Neuronal stem cell (in vitro differentiated cells): ENCODE measurements at regions not wholly inside any gene's neighbourhood (a gene's known extent, or its start where the extent isn't known, plus 50 kb on each side); places are given as distances from the start of the nearest gene placed in this dataset.
"Not testable (repeated sequence)": the region's sequence is repeated elsewhere in the genome, so short reads cannot be mapped to it uniquely, and the experiment has no call there.

Experiments
- DNase-seq: peaks from one replicate; pipeline ENCODE4 v3.0.0-alpha.2; 2013; ENCODE audit warnings: low spot score
- H2AFZ ChIP-seq: one replicate; pipeline ENCODE4 v1.6.1; 2013; ENCODE audit warnings: mild to moderate bottlenecking, low read length, inconsistent platforms
- H2AK5ac ChIP-seq: 2 replicates; pipeline ENCODE4 v1.6.1; 2013; ENCODE audit warnings: low read depth, mild to moderate bottlenecking, inconsistent platforms, low read length, moderate library complexity, mixed read lengths
- H2BK120ac ChIP-seq: 2 replicates; pipeline ENCODE4 v1.6.1; 2013; ENCODE audit warnings: low read depth, mild to moderate bottlenecking, inconsistent platforms, low read length, moderate library complexity, mixed read lengths
- H2BK12ac ChIP-seq: one replicate; pipeline ENCODE4 v1.6.1; 2013; ENCODE audit warnings: low read length, inconsistent platforms
- H2BK15ac ChIP-seq: 2 replicates; pipeline ENCODE4 v1.6.1; 2013; ENCODE audit warnings: mild to moderate bottlenecking, low read length, inconsistent platforms, mixed read lengths
- H2BK5ac ChIP-seq: one replicate; pipeline ENCODE4 v1.6.1; 2013; ENCODE audit warnings: inconsistent platforms, mild to moderate bottlenecking, low read length, moderate library complexity
- H3K14ac ChIP-seq: one replicate; pipeline ENCODE4 v1.6.1; 2013; ENCODE audit warnings: low read length, inconsistent platforms
- H3K18ac ChIP-seq: 2 replicates; pipeline ENCODE4 v1.6.1; 2013; ENCODE audit warnings: low read length, inconsistent platforms
- H3K23ac ChIP-seq: 2 replicates; pipeline ENCODE4 v1.6.1; 2013; ENCODE audit warnings: low read depth, mild to moderate bottlenecking, mixed read lengths, low read length, inconsistent platforms; ENCODE audit not compliant: poor library complexity
- H3K27ac ChIP-seq: replicated peaks from 3 replicates; pipeline ENCODE4 v1.5.1; 2013; ENCODE audit warnings: low read length, inconsistent platforms
- H3K27me3 ChIP-seq, 3 experiments: 2 replicates each; pipeline ENCODE4 v1.6.1; 2013; ENCODE audit warnings: low read length in 3 of 3, mild to moderate bottlenecking in 2 of 3, inconsistent platforms in 1 of 3, low read depth in 1 of 3, mixed read lengths in 1 of 3, moderate library complexity in 1 of 3; ENCODE audit not compliant: control insufficient read depth in 3 of 3, insufficient read depth in 3 of 3
- H3K36me3 ChIP-seq, 2 donors: replicated peaks in 1 of 2; 2 replicates each; pipeline ENCODE4 v1.6.1; 2013; ENCODE audit warnings: low read length in 2 of 2; ENCODE audit not compliant: control insufficient read depth in 2 of 2, insufficient read depth in 2 of 2
- H3K4ac ChIP-seq: 2 replicates; pipeline ENCODE4 v1.6.1; 2013; ENCODE audit warnings: inconsistent platforms, mild to moderate bottlenecking, low read length, moderate library complexity
- H3K4me1 ChIP-seq, 2 donors: 1 replicate in 1 of 2; 2 replicates in 1 of 2; pipeline ENCODE4 v1.6.1; 2013; ENCODE audit warnings: low read length in 2 of 2, low read depth in 1 of 2; ENCODE audit not compliant: control insufficient read depth in 2 of 2, insufficient read depth in 1 of 2
- H3K4me2 ChIP-seq: one replicate; pipeline ENCODE4 v1.6.1; 2013; ENCODE audit warnings: mild to moderate bottlenecking, low read length, inconsistent platforms; ENCODE audit not compliant: insufficient read depth, poor library complexity, severe bottlenecking
- H3K4me3 ChIP-seq, 2 donors: 2 replicates each; pipeline ENCODE4 v1.5.1; 2013; ENCODE audit warnings: low read length in 2 of 2, mild to moderate bottlenecking in 2 of 2, inconsistent platforms in 1 of 2, moderate library complexity in 1 of 2
- H3K79me1 ChIP-seq: one replicate; pipeline ENCODE4 v1.6.1; 2013; ENCODE audit warnings: low read depth, mild to moderate bottlenecking, inconsistent platforms, low read length, moderate library complexity
- H3K9ac ChIP-seq: one replicate; pipeline ENCODE4 v1.6.1; 2013; ENCODE audit warnings: mild to moderate bottlenecking, low read depth, low read length, inconsistent platforms; ENCODE audit not compliant: poor library complexity
- H3K9me3 ChIP-seq, 2 donors: replicated peaks in 1 of 2; 2 replicates each; pipeline versions ENCODE3 to v1.6.1; 2013; ENCODE audit warnings: low read length in 2 of 2, mild to moderate bottlenecking in 2 of 2, inconsistent platforms in 1 of 2, low read depth in 1 of 2, mixed read lengths in 1 of 2, moderate library complexity in 1 of 2; ENCODE audit not compliant: control insufficient read depth in 2 of 2, insufficient read depth in 1 of 2
- H4K8ac ChIP-seq: one replicate; pipeline ENCODE4 v1.6.1; 2013; ENCODE audit warnings: low read depth, mild to moderate bottlenecking, inconsistent platforms, low read length, moderate library complexity
- H4K91ac ChIP-seq: one replicate; pipeline ENCODE4 v1.6.1; 2013; ENCODE audit warnings: low read length, low read depth, mild to moderate bottlenecking, inconsistent platforms; ENCODE audit not compliant: poor library complexity
- WGBS, 2 donors: extraction: QIAGEN DNeasy Blood & Tissue Kit; methylation state at CpG; one replicate each; pipeline ENCODE4 v1.1.7; 2013; ENCODE audit warnings: missing lambda C conversion rate in 2 of 2, mixed read lengths in 1 of 2; ENCODE audit not compliant: insufficient read length in 2 of 2, insufficient replicate concordance in 1 of 2; ENCODE audit errors: extremely low coverage in 2 of 2; 5-methylcytosine and 5-hydroxymethylcytosine counted together

GRCh38 chr7:10507032-10507431, 466.6 kb upstream of the PHF14 start:
- H2AFZ ChIP-seq, result no peak overlapping the region
- H2BK5ac ChIP-seq, result no peak overlapping the region
- H3K18ac ChIP-seq, result no peak overlapping the region
- H2BK15ac ChIP-seq, result no peak overlapping the region
- no peak overlapping the region for H3K4me2 ChIP-seq
- H3K27ac ChIP-seq, result no peak overlapping the region
- H3K23ac ChIP-seq, result no peak overlapping the region
- no peak overlapping the region for H2BK120ac ChIP-seq
- H3K79me1 ChIP-seq, result no peaks in the 10 kb centered on the region
- H4K8ac ChIP-seq, result no peak overlapping the region
- no peak overlapping the region for H2BK12ac ChIP-seq
- no peaks in the 10 kb centered on the region for H3K9me3 ChIP-seq
- no peak for DNase-seq
- no peak overlapping the region for H3K4me3 ChIP-seq
- no CpG with 5 or more reads among the region's 2 CpGs for WGBS, 2 donors
- H2AK5ac ChIP-seq, result no peak overlapping the region
- no peak overlapping the region for H3K9ac ChIP-seq
- no peak overlapping the region for H4K91ac ChIP-seq
- H3K36me3 ChIP-seq, result no peaks in the 10 kb centered on the region
- no peak overlapping the region for H3K14ac ChIP-seq
- no peaks in the 10 kb centered on the region for H3K27me3 ChIP-seq
- H3K4me1 ChIP-seq, result no peaks in the 10 kb centered on the region
- no peak overlapping the region for H3K4ac ChIP-seq

- no peak overlapping the region for H2BK120ac ChIP-seq
- WGBS, 2 donors, result no CpG with 5 or more reads among the region's 2 CpGs
- H3K27me3 ChIP-seq, result no peaks in the 10 kb centered on the region
- no peak overlapping the region for H3K4me3 ChIP-seq
- H2AK5ac ChIP-seq, result no peak overlapping the region
- H2BK12ac ChIP-seq, result no peak overlapping the region
- H3K23ac ChIP-seq, result no peak overlapping the region
- DNase-seq, result no peak
- H3K9ac ChIP-seq, result no peak overlapping the region
- no peak overlapping the region for H3K4me2 ChIP-seq
- no peak overlapping the region for H4K8ac ChIP-seq
- no peaks in the 10 kb centered on the region for H3K9me3 ChIP-seq
- no peak overlapping the region for H4K91ac ChIP-seq
- no peak overlapping the region for H2AFZ ChIP-seq
- H3K36me3 ChIP-seq, result no peaks in the 10 kb centered on the region
- no peaks in the 10 kb centered on the region for H3K79me1 ChIP-seq
- no peak overlapping the region for H3K4ac ChIP-seq
- H3K18ac ChIP-seq, result no peak overlapping the region
- H2BK5ac ChIP-seq, result no peak overlapping the region
- H3K4me1 ChIP-seq, result peaks cover 0 to 2% of the 10 kb centered on the region in 2 donors
- H2BK15ac ChIP-seq, result no peak overlapping the region
- H3K14ac ChIP-seq, result no peak overlapping the region
- no peak overlapping the region for H3K27ac ChIP-seq
These were observed 452.4 kb upstream of the PHF14 start for GRCh38 chr7:10521306-10521705.

DNA sequence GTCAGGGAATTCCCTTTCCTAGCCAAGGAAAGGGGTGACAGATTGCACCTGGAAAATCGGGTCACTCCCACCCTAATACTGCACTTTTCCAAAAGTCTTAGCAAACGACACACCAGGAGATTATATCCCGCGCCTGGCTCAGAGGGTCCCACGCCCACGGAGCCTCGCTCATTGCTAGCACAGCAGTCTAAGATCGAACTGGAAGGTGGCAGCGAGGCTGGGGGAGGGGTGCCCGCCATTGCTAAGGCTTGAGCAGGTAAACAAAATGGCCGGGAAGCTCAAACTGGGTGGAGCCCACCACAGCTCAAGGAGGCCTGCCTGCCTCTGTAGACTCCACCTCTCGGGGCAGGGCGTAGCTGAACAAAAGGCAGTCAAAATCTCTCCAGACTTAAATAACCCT, 440.2 kb upstream of the PHF14 start:
- H3K18ac ChIP-seq, H3K14ac ChIP-seq, H3K9me3 ChIP-seq, H3K4me3 ChIP-seq, H3K27ac ChIP-seq, H2BK12ac ChIP-seq, H3K9ac ChIP-seq, H4K91ac ChIP-seq, H2BK15ac ChIP-seq, H2BK5ac ChIP-seq, DNase-seq, H3K4me2 ChIP-seq, H2BK120ac ChIP-seq, H2AFZ ChIP-seq, H3K4ac ChIP-seq, H3K27me3 ChIP-seq, H3K23ac ChIP-seq, H4K8ac ChIP-seq, H3K4me1 ChIP-seq, H2AK5ac ChIP-seq, H3K36me3 ChIP-seq, H3K79me1 ChIP-seq: not testable (repeated sequence)
- no CpG with 5 or more reads among the region's 13 CpGs for WGBS, 2 donors

- no peak overlapping the region for H2AFZ ChIP-seq
- H4K91ac ChIP-seq, result no peak overlapping the region
- H3K14ac ChIP-seq, result no peak overlapping the region
- H3K23ac ChIP-seq, result no peak overlapping the region
- no peaks in the 10 kb centered on the region for H3K36me3 ChIP-seq
- H3K4me1 ChIP-seq, result no peaks in the 10 kb centered on the region
- no peak for DNase-seq
- no peaks in the 10 kb centered on the region for H3K79me1 ChIP-seq
- no peaks in the 10 kb centered on the region for H3K27me3 ChIP-seq
- no CpG with 5 or more reads among the region's 2 CpGs for WGBS, 2 donors
- H2BK12ac ChIP-seq, result no peak overlapping the region
- no peak overlapping the region for H4K8ac ChIP-seq
- no peak overlapping the region for H3K4ac ChIP-seq
- H3K27ac ChIP-seq, result no peak overlapping the region
- no peak overlapping the region for H2BK15ac ChIP-seq
- no peak overlapping the region for H2BK5ac ChIP-seq
- H3K4me2 ChIP-seq, result no peak overlapping the region
- H3K18ac ChIP-seq, result no peak overlapping the region
- no peak overlapping the region for H2BK120ac ChIP-seq
- no peak overlapping the region for H3K4me3 ChIP-seq
- no peaks in the 10 kb centered on the region for H3K9me3 ChIP-seq
- no peak overlapping the region for H2AK5ac ChIP-seq
- H3K9ac ChIP-seq, result no peak overlapping the region
These were observed 437.1 kb upstream of the PHF14 start for GRCh38 chr7:10536561-10536960.
